ENCODE measurements at regions not wholly inside any gene's neighbourhood (a gene's known extent, or its start where the extent isn't known, plus 50 kb on each side); places are given as distances from the start of the nearest gene placed in this dataset.

- no peaks in the 10 kb centered on the region for H3K36me3 Mint-ChIP-seq (ENCODE audit: low read depth)
- DNase-seq (no peak), ATAC-seq (no peak)
- intact Hi-C loops (cut with micrococcal nuclease) = no loop called here
- H3K4me3 Mint-ChIP-seq = no peak overlapping the region
- ChIA-PET POLR2A (interaction anchor here (0.6 kb wide), 1 partner anchor 10 kb away, joined by 3 read pairs; no protein-coding TSS in a partner anchor), CTCF (no interaction called here)
- H3K4me1 Mint-ChIP-seq (ENCODE audit: low read depth) = no peaks in the 10 kb centered on the region
- H3K27ac Mint-ChIP-seq = no peak overlapping the region
- H3K27me3 Mint-ChIP-seq = peaks cover 4% of the 10 kb centered on the region
- TF ChIP-seq CTCF (IDR thresholded peaks at IDR 0.05) = no peak
- no peaks in the 10 kb centered on the region for H3K9me3 Mint-ChIP-seq
Measured at GRCh38 chr20:18913701-18914100, 100.1 kb downstream of the SCP2D1 start.

GRCh38 chr20:18914796-18915195, 101.2 kb downstream of the SCP2D1 start:
- intact Hi-C loops (cut with micrococcal nuclease) = no loop called here
- no peak for TF ChIP-seq CTCF (IDR thresholded peaks at IDR 0.05)
- H3K36me3 Mint-ChIP-seq (ENCODE audit: low read depth) = no peaks in the 10 kb centered on the region
- H3K4me1 Mint-ChIP-seq (ENCODE audit: low read depth) = no peaks in the 10 kb centered on the region
- ATAC-seq = no peak
- no peak for DNase-seq
- H3K27me3 Mint-ChIP-seq = peaks cover 4% of the 10 kb centered on the region
- no peaks in the 10 kb centered on the region for H3K9me3 Mint-ChIP-seq
- H3K4me3 Mint-ChIP-seq = no peak overlapping the region
- no peak overlapping the region for H3K27ac Mint-ChIP-seq
- ChIA-PET CTCF (no interaction called here), POLR2A (no interaction called here)

- TF ChIP-seq CTCF (IDR thresholded peaks at IDR 0.05) = no peak
- POLR2A ChIA-PET = no interaction called here
- H3K4me3 Mint-ChIP-seq = no peak overlapping the region
- CTCF ChIA-PET = no interaction called here
- H3K9me3 Mint-ChIP-seq = no peaks in the 10 kb centered on the region
- intact Hi-C loops (cut with micrococcal nuclease) = no loop called here
- H3K36me3 Mint-ChIP-seq (ENCODE audit: low read depth) = no peaks in the 10 kb centered on the region
- ATAC-seq (no peak), DNase-seq (no peak)
- no peaks in the 10 kb centered on the region for H3K27me3 Mint-ChIP-seq
- H3K4me1 Mint-ChIP-seq (ENCODE audit: low read depth) = no peaks in the 10 kb centered on the region
- H3K27ac Mint-ChIP-seq = no peak overlapping the region
Measured at GRCh38 chr20:18916886-18917750, 103.5 kb downstream of the SCP2D1 start.

- ChIA-PET CTCF (no interaction called here), POLR2A (no interaction called here)
- intact Hi-C loops (cut with micrococcal nuclease) = no loop called here
- Mint-ChIP-seq H3K27ac (no peak overlapping the region), H3K4me3 (no peak overlapping the region), H3K4me1 (ENCODE audit: low read depth) (no peaks in the 10 kb centered on the region), H3K27me3 (no peaks in the 10 kb centered on the region), H3K36me3 (ENCODE audit: low read depth) (no peaks in the 10 kb centered on the region), H3K9me3 (no peaks in the 10 kb centered on the region)
- no peak for TF ChIP-seq CTCF (IDR thresholded peaks at IDR 0.05)
- ATAC-seq = no peak
- DNase-seq = no peak
Measured at GRCh38 chr20:18919996-18920395, 106.4 kb downstream of the SCP2D1 start.

- Mint-ChIP-seq H3K27me3 (no peaks in the 10 kb centered on the region), H3K27ac (no peak overlapping the region), H3K4me3 (no peak overlapping the region), H3K36me3 (ENCODE audit: low read depth) (no peaks in the 10 kb centered on the region), H3K4me1 (ENCODE audit: low read depth) (no peaks in the 10 kb centered on the region), H3K9me3 (no peaks in the 10 kb centered on the region)
- ATAC-seq (no peak), DNase-seq (no peak)
- intact Hi-C loops (cut with micrococcal nuclease) = no loop called here
- ChIA-PET POLR2A (no interaction called here), CTCF (no interaction called here)
- TF ChIP-seq CTCF (IDR thresholded peaks at IDR 0.05) = no peak
Measured at GRCh38 chr20:18921291-18921690, 107.7 kb downstream of the SCP2D1 start.
